ENCODE measurements at regions not wholly inside any gene's neighbourhood (a gene's known extent, or its start where the extent isn't known, plus 50 kb on each side); places are given as distances from the start of the nearest gene placed in this dataset.

GRCh38 chrX:40943093-40943641, 142.1 kb upstream of the USP9X start:
- Histone ChIP-seq H3K27me3 (ENCODE audit: insufficient read depth) (no peaks in the 10 kb centered on the region; the same call in 1 of the 2 replicates), H4K20me1 (ENCODE audit: insufficient read depth) (no peaks in the 10 kb centered on the region), H3K9me3 (no peaks in the 10 kb centered on the region), H3K27ac (ENCODE audit: low read depth in 2 of 2, low read length in 1 of 2) (no peak overlapping the region), H2AFZ (ENCODE audit: low read depth) (no peak overlapping the region), H3K4me2 (no peak overlapping the region), H3K79me2 (ENCODE audit: insufficient read depth) (no peaks in the 10 kb centered on the region), H3K9me2 (no peaks in the 10 kb centered on the region), H3K4me1 (ENCODE audit: control insufficient read depth in 1 of 2, insufficient read depth in 2 of 2, low read depth in 1 of 2, low read length in 1 of 2) (0 out of 4 replicates have a peak, but pooled peaks cover 0 to 2% of the 10 kb centered on the region in 2 experiments), H3K9ac (no peak overlapping the region), H3F3A (replicated peaks; ENCODE audit: insufficient read depth) (peaks cover 8% of the 10 kb centered on the region), H3K4me3 (ENCODE audit: low read depth in 2 of 2, low read length in 1 of 2) (no peak overlapping the region), H3K36me3 (replicated peaks in 1 of 2; ENCODE audit: control insufficient read depth in 1 of 2, insufficient read depth in 2 of 2, low read length in 1 of 2) (no peaks in the 10 kb centered on the region)
- TF ChIP-seq FOXJ3 (CRISPR knock-in tag; IDR thresholded peaks at IDR 0.05): no peak
- TF ChIP-seq GABPA (IDR thresholded peaks at IDR 0.05; ENCODE audit: low read depth): no peak
- no peak for TF ChIP-seq CHD2 (IDR thresholded peaks at IDR 0.05; ENCODE audit: low read length, partially characterized antibody)
- TF ChIP-seq CTCF (IDR thresholded peaks at IDR 0.05): no peak
- no peak for TF ChIP-seq FOXM1 (IDR thresholded peaks at IDR 0.05; ENCODE audit: low read depth)
- no peak for TF ChIP-seq TAF1 (IDR thresholded peaks at IDR 0.05; ENCODE audit: borderline replicate concordance, low read depth, low read length)
- no peak for TF ChIP-seq EP300 (IDR thresholded peaks at IDR 0.05; ENCODE audit: borderline replicate concordance in 1 of 2, low read depth in 1 of 2, low read length in 1 of 2)
- no peak for TF ChIP-seq POLR2AphosphoS5 (IDR thresholded peaks at IDR 0.05; ENCODE audit: low read depth, low read length)
- no peak for TF ChIP-seq RCOR1 (IDR thresholded peaks at IDR 0.05; ENCODE audit: low read length)
- TF ChIP-seq REST (IDR thresholded peaks at IDR 0.05; ENCODE audit: low read depth, low read length): no peak
- TF ChIP-seq GATA2 (CRISPR knock-in tag; IDR thresholded peaks at IDR 0.05): no peak
- no peak for TF ChIP-seq EZH2phosphoT487 (IDR thresholded peaks at IDR 0.05; ENCODE audit: borderline replicate concordance, low read depth)
- no peak for TF ChIP-seq MAX (IDR thresholded peaks at IDR 0.05; ENCODE audit: low read depth)
- TF ChIP-seq SIN3A (IDR thresholded peaks at IDR 0.05; ENCODE audit: borderline replicate concordance, low read depth, low read length): no peak
- no peak for TF ChIP-seq RXRA (IDR thresholded peaks at IDR 0.05; ENCODE audit: borderline replicate concordance, low read depth)
- TF ChIP-seq TCF12 (IDR thresholded peaks at IDR 0.05): no peak
- no peak for TF ChIP-seq TEAD4 (IDR thresholded peaks at IDR 0.05; ENCODE audit: borderline replicate concordance, insufficient read depth)
- TF ChIP-seq RAD21 (IDR thresholded peaks at IDR 0.05; ENCODE audit: low read length): no peak
- 18% methylated on average over 1 of the region's 1 CpG for WGBS (ENCODE audit: low lambda C conversion rate)
- POLR2A ChIA-PET: no interaction called here
- CTCF ChIA-PET: no interaction called here
- peak; percentile 22 for DNase-seq
